ENCODE measurements at regions not wholly inside any gene's neighbourhood (a gene's known extent, or its start where the extent isn't known, plus 50 kb on each side); places are given as distances from the start of the nearest gene placed in this dataset.

DNA sequence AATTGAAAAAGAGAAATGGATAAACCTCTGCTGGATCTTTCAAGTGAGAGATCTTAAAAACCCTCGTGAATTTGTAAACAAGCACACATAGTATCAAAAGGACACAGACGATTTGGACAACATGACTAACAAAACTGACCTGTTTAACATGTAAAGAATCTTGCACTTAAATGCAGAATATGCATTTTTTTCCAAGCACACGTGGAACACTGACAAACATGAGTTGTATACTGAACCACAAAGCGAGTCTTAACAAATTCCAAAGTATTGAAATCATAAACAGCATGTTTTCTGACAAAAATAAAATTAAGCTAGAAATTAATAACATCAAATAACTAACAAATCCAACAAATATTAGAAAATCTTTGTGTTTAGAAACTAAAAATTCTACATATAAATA lies 65.0 kb upstream of the ZNF746 start:
- TF ChIP-seq, protein P1, sequence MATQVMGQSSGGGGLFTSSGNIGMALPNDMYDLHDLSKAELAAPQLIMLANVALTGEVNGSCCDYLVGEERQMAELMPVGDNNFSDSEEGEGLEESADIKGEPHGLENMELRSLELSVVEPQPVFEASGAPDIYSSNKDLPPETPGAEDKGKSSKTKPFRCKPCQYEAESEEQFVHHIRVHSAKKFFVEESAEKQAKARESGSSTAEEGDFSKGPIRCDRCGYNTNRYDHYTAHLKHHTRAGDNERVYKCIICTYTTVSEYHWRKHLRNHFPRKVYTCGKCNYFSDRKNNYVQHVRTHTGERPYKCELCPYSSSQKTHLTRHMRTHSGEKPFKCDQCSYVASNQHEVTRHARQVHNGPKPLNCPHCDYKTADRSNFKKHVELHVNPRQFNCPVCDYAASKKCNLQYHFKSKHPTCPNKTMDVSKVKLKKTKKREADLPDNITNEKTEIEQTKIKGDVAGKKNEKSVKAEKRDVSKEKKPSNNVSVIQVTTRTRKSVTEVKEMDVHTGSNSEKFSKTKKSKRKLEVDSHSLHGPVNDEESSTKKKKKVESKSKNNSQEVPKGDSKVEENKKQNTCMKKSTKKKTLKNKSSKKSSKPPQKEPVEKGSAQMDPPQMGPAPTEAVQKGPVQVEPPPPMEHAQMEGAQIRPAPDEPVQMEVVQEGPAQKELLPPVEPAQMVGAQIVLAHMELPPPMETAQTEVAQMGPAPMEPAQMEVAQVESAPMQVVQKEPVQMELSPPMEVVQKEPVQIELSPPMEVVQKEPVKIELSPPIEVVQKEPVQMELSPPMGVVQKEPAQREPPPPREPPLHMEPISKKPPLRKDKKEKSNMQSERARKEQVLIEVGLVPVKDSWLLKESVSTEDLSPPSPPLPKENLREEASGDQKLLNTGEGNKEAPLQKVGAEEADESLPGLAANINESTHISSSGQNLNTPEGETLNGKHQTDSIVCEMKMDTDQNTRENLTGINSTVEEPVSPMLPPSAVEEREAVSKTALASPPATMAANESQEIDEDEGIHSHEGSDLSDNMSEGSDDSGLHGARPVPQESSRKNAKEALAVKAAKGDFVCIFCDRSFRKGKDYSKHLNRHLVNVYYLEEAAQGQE (IDR thresholded peaks at IDR 0.05; ENCODE audit: insufficient replicate concordance, low read depth), result no peak
- TF ChIP-seq, protein P2, sequence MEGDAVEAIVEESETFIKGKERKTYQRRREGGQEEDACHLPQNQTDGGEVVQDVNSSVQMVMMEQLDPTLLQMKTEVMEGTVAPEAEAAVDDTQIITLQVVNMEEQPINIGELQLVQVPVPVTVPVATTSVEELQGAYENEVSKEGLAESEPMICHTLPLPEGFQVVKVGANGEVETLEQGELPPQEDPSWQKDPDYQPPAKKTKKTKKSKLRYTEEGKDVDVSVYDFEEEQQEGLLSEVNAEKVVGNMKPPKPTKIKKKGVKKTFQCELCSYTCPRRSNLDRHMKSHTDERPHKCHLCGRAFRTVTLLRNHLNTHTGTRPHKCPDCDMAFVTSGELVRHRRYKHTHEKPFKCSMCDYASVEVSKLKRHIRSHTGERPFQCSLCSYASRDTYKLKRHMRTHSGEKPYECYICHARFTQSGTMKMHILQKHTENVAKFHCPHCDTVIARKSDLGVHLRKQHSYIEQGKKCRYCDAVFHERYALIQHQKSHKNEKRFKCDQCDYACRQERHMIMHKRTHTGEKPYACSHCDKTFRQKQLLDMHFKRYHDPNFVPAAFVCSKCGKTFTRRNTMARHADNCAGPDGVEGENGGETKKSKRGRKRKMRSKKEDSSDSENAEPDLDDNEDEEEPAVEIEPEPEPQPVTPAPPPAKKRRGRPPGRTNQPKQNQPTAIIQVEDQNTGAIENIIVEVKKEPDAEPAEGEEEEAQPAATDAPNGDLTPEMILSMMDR (IDR thresholded peaks at IDR 0.05; ENCODE audit: insufficient read depth, low read length), result no peak
- no peak for TF ChIP-seq POLR2AphosphoS5 (IDR thresholded peaks at IDR 0.05; ENCODE audit: low read depth)
- no peak for TF ChIP-seq GABPA (IDR thresholded peaks at IDR 0.05; ENCODE audit: low read depth)
- no peak for TF ChIP-seq SPI1 (IDR thresholded peaks at IDR 0.05; ENCODE audit: borderline replicate concordance, low read depth)
